Stomach (tissue), 4 donors: ENCODE measurements at regions not wholly inside any gene's neighbourhood (a gene's known extent, or its start where the extent isn't known, plus 50 kb on each side); places are given as distances from the start of the nearest gene placed in this dataset.

Experiments
- POLR2A ChIP-seq, 4 donors: fragments of 450-650 bp; IDR thresholded peaks; one replicate each; pipeline ENCODE4 v1.6.1; 2016; ENCODE audit warnings: antibody characterized with exemption in 4 of 4, control low read depth in 2 of 4, mild to moderate bottlenecking in 1 of 4, moderate library complexity in 1 of 4
- TF ChIP-seq, protein P1 (sequence below), 7 experiments: fragments of 450-650 bp in 4 of 7; fragments of 200-600 bp in 3 of 7; sonication (generic) in 3 of 7; IDR thresholded peaks; one replicate each; pipeline ENCODE4 v1.5.1; 2016 to 2019; ENCODE audit warnings: antibody characterized with exemption in 7 of 7, control low read depth in 2 of 7, mild to moderate bottlenecking in 1 of 7

DNA sequence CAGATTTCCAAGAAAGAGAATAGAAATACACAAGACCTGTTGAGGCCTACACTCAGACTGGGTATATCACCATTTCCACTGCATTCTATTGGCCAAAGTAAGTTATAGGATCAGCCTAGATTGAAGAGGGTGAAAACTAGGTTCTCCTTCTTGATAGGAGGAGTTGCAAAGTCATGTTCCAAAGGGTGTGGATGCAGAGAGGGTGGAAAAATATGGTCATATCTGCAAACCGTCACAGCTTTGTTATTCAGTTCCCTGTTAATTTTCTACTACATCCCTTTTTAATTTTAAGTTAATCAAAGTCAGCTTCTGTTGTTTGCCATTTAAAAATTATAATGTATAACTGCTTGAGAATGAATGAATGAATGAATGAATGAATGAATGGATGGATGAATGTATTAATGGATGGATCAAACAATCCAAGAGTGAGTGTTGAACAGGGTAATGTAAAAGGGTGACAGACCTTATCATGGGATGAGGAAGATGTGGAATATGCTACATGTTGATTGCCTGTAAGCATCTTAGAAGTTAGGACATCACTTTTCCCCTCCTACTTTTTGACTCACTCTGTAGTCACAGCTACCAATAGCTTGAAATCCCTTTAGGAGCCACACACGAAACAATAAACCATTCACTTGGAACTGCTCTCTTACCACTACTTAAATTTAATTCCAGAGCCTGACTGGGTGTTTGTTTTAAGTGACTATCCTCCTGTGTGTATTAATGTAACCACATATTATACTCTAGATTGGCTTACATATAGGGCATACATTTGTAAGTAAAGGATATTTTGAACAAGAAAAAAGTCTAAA, 121.5 kb downstream of the CCDC34 start:
- no peak for TF ChIP-seq POLR2A (IDR thresholded peaks at IDR 0.05)
- TF ChIP-seq, protein P1, sequence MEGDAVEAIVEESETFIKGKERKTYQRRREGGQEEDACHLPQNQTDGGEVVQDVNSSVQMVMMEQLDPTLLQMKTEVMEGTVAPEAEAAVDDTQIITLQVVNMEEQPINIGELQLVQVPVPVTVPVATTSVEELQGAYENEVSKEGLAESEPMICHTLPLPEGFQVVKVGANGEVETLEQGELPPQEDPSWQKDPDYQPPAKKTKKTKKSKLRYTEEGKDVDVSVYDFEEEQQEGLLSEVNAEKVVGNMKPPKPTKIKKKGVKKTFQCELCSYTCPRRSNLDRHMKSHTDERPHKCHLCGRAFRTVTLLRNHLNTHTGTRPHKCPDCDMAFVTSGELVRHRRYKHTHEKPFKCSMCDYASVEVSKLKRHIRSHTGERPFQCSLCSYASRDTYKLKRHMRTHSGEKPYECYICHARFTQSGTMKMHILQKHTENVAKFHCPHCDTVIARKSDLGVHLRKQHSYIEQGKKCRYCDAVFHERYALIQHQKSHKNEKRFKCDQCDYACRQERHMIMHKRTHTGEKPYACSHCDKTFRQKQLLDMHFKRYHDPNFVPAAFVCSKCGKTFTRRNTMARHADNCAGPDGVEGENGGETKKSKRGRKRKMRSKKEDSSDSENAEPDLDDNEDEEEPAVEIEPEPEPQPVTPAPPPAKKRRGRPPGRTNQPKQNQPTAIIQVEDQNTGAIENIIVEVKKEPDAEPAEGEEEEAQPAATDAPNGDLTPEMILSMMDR (IDR thresholded peaks at IDR 0.05), result no peak
